RWPE1 (cell line): ENCODE measurements at regions not wholly inside any gene's neighbourhood (a gene's known extent, or its start where the extent isn't known, plus 50 kb on each side); places are given as distances from the start of the nearest gene placed in this dataset.

Experiments used
- CTCF ChIA-PET: fragments of 350-600 bp; sonication (Branson Sonifier 250); formaldehyde crosslinking; extraction: SDS; loops from one replicate; lab custom pipeline; 2021; lab: Yijun Ruan, JAX
- POLR2A ChIA-PET: fragments of 400-600 bp; formaldehyde crosslinking; extraction: SDS; loops from one replicate; lab custom pipeline; 2020; ENCODE audit warnings: antibody characterized with exemption; ENCODE audit not compliant: low non-redundant PET; lab: Yijun Ruan, JAX
- DNase-seq: peaks from one replicate; pipeline ENCODE4 v3.0.0; 2012; ENCODE audit warnings: low spot score
- H3K27ac ChIP-seq: fragments of 450-650 bp; 2 replicates; pipeline ENCODE4 v1.5.1; 2017
- CTCF ChIP-seq: fragments of 450-650 bp; conservative IDR thresholded peaks from 2 replicates; pipeline ENCODE4 v1.5.1; 2017; ENCODE audit warnings: low read depth, mild to moderate bottlenecking

- ChIA-PET POLR2A (no interaction called here), CTCF (interaction anchor here (0.5 to 1.2 kb wide), 3 partner anchors 155 to 932 kb away, joined by 3 to 5 read pairs (median 3); no protein-coding TSS in a partner anchor)
- no peak for TF ChIP-seq CTCF
- no peak for DNase-seq
- H3K27ac ChIP-seq: no peak overlapping the region
Measured at GRCh38 chr3:30198162-30198561, 408.2 kb upstream of the TGFBR2 start.

- ChIA-PET CTCF (interaction anchor here (0.5 to 1.2 kb wide), 13 partner anchors 24 to 1346 kb away, joined by 3 to 10 read pairs (median 4); no protein-coding TSS in a partner anchor), POLR2A (no interaction called here)
- H3K27ac ChIP-seq: no peak overlapping the region
- DNase-seq: peak; percentile 19
- TF ChIP-seq CTCF: peak; percentile 88
Measured at GRCh38 chr3:30199096-30199759, 407.2 kb upstream of the TGFBR2 start.

GRCh38 chr3:30199855-30200254 lies 406.5 kb upstream of the TGFBR2 start:
- no peak for DNase-seq
- ChIA-PET POLR2A (no interaction called here), CTCF (interaction anchor here (1.0 kb wide), 1 partner anchor 82 kb away, joined by 4 read pairs; no protein-coding TSS in a partner anchor)
- H3K27ac ChIP-seq: no peak overlapping the region
- TF ChIP-seq CTCF: no peak

- no peak for TF ChIP-seq CTCF
- POLR2A ChIA-PET: no interaction called here
- CTCF ChIA-PET: no interaction called here
- H3K27ac ChIP-seq: no peak overlapping the region
- DNase-seq: no peak
Measured at GRCh38 chr3:30201715-30202114, 404.7 kb upstream of the TGFBR2 start.

- no peak overlapping the region for H3K27ac ChIP-seq
- DNase-seq: no peak
- ChIA-PET CTCF (no interaction called here), POLR2A (no interaction called here)
- no peak for TF ChIP-seq CTCF
Measured at GRCh38 chr3:30203301-30203700, 403.1 kb upstream of the TGFBR2 start.

- POLR2A ChIA-PET: no interaction called here
- TF ChIP-seq CTCF: no peak
Measured at GRCh38 chr3:30204126-30204525, 402.3 kb upstream of the TGFBR2 start.

More at GRCh38 chr3:30204126-30204525, 402.3 kb upstream of the TGFBR2 start:
- CTCF ChIA-PET: interaction anchor here (0.6 kb wide), 1 partner anchor 37 kb away, joined by 3 read pairs; no protein-coding TSS in a partner anchor
- DNase-seq: no peak
- no peak overlapping the region for H3K27ac ChIP-seq
